IMR-90 (cell line): ENCODE measurements at regions not wholly inside any gene's neighbourhood (a gene's known extent, or its start where the extent isn't known, plus 50 kb on each side); places are given as distances from the start of the nearest gene placed in this dataset.

Source experiments
- ATAC-seq: fragments of 200-7000 bp; cut with Tn5 transposase; 2 replicates; pipeline ENCODE4 v1.9.1; 2020; ENCODE audit warnings: low read depth, mild to moderate bottlenecking, moderate library complexity
- BruUV-seq: library from RNA; stranded (reverse); fragments of 400-500 nt; replicated peaks from 2 replicates; lab custom pipeline; 2021; lab: Mats Ljungman, UMichigan
- CTCF ChIA-PET: fragments of 300-600 bp; formaldehyde crosslinking; extraction: SDS; loops from one replicate; lab custom pipeline; 2021; ENCODE audit warnings: antibody characterized with exemption; lab: Yijun Ruan, JAX
- POLR2A ChIA-PET: fragments of 300-600 bp; sonication (Branson Sonifier 250); formaldehyde crosslinking; loops from one replicate; lab custom pipeline; 2022; ENCODE audit warnings: antibody characterized with exemption; ENCODE audit not compliant: unreplicated experiment; lab: Charles Lee
- DNase-seq: peaks from one replicate; pipeline ENCODE4 v3.0.0; 2013
- H2AFZ ChIP-seq: replicated peaks from 2 replicates; pipeline ENCODE3; 2013; ENCODE audit warnings: low read length, mild to moderate bottlenecking; ENCODE audit not compliant: poor library complexity
- H2AK5ac ChIP-seq: 2 replicates; pipeline ENCODE4 v1.6.1; 2013; ENCODE audit warnings: low read depth, low read length, inconsistent platforms
- H2AK9ac ChIP-seq: replicated peaks from 2 replicates; pipeline ENCODE3; 2013; ENCODE audit warnings: mild to moderate bottlenecking, low read depth, low read length, moderate library complexity; ENCODE audit not compliant: poor library complexity
- H2BK120ac ChIP-seq: 2 replicates; pipeline ENCODE4 v1.6.1; 2013; ENCODE audit warnings: low read depth, low read length, inconsistent platforms
- H2BK15ac ChIP-seq: 3 replicates; pipeline ENCODE4 v1.6.1; 2013; ENCODE audit warnings: low read depth, low read length, inconsistent platforms
- H2BK20ac ChIP-seq: 2 replicates; pipeline ENCODE4 v1.6.1; 2013; ENCODE audit warnings: low read depth, mild to moderate bottlenecking, inconsistent platforms, low read length, moderate library complexity
- H2BK5ac ChIP-seq: 2 replicates; pipeline ENCODE4 v1.6.1; 2013; ENCODE audit warnings: mild to moderate bottlenecking, low read depth, low read length, inconsistent platforms; ENCODE audit not compliant: poor library complexity, severe bottlenecking
- H3K14ac ChIP-seq: replicated peaks from 2 replicates; pipeline ENCODE4 v1.6.1; 2013; ENCODE audit warnings: low read depth, low read length, inconsistent platforms
- H3K18ac ChIP-seq: 2 replicates; pipeline ENCODE4 v1.6.1; 2013; ENCODE audit warnings: low read depth, low read length, control low read depth
- H3K23ac ChIP-seq: 2 replicates; pipeline ENCODE4 v1.6.1; 2013; ENCODE audit warnings: low read depth, low read length, inconsistent platforms
- H3K27ac ChIP-seq: 2 replicates; pipeline ENCODE4 v1.5.1; 2013; ENCODE audit warnings: mild to moderate bottlenecking, control low read depth, low read length; ENCODE audit not compliant: insufficient read depth
- H3K27me3 ChIP-seq: 2 replicates; pipeline ENCODE4 v1.6.1; 2013; ENCODE audit warnings: low read length; ENCODE audit not compliant: control insufficient read depth, insufficient read depth
- H3K36me3 ChIP-seq: 2 replicates; pipeline ENCODE4 v1.6.1; 2013; ENCODE audit warnings: low read length, mixed read lengths; ENCODE audit not compliant: control insufficient read depth, insufficient read depth
- H3K4ac ChIP-seq: 2 replicates; pipeline ENCODE4 v1.6.1; 2013; ENCODE audit warnings: low read depth, low read length, inconsistent platforms
- H3K4me1 ChIP-seq: 2 replicates; pipeline ENCODE4 v1.6.1; 2013; ENCODE audit warnings: low read length, mixed read lengths; ENCODE audit not compliant: control insufficient read depth, insufficient read depth
- H3K4me2 ChIP-seq: 2 replicates; pipeline ENCODE4 v1.6.1; 2013; ENCODE audit warnings: low read depth, mild to moderate bottlenecking, control low read depth, low read length, moderate library complexity
- H3K4me3 ChIP-seq: 2 replicates; pipeline ENCODE4 v1.5.1; 2013; ENCODE audit warnings: low read depth, mild to moderate bottlenecking, control low read depth, low read length, moderate library complexity; ENCODE audit not compliant: insufficient read depth
- H3K56ac ChIP-seq: 2 replicates; pipeline ENCODE4 v1.6.1; 2013; ENCODE audit warnings: low read length, inconsistent platforms; ENCODE audit not compliant: insufficient read depth; ENCODE audit errors: extremely low read depth
- H3K79me1 ChIP-seq, 2 experiments: 2 replicates each; pipeline ENCODE4 v1.6.1; 2013; ENCODE audit warnings: low read length in 2 of 2, inconsistent platforms in 1 of 2, low read depth in 1 of 2
- H3K9ac ChIP-seq: 2 replicates; pipeline ENCODE4 v1.6.1; 2013; ENCODE audit warnings: low read depth, low read length, control low read depth
- H3K9me1 ChIP-seq: 2 replicates; pipeline ENCODE4 v1.6.1; 2013; ENCODE audit warnings: low read length, inconsistent platforms; ENCODE audit not compliant: insufficient read depth
- H3K9me3 ChIP-seq: 2 replicates; pipeline ENCODE4 v1.6.1; 2013; ENCODE audit warnings: low read length; ENCODE audit not compliant: control insufficient read depth, insufficient read depth
- H4K20me1 ChIP-seq: 2 replicates; pipeline ENCODE4 v1.6.1; 2013; ENCODE audit warnings: low read length, inconsistent platforms; ENCODE audit not compliant: insufficient read depth
- H4K5ac ChIP-seq: 2 replicates; pipeline ENCODE4 v1.6.1; 2013; ENCODE audit warnings: mild to moderate bottlenecking, low read depth, low read length, control low read depth
- H4K8ac ChIP-seq, 2 experiments: 2 replicates each; pipeline ENCODE4 v1.6.1; 2013; ENCODE audit warnings: low read depth in 2 of 2, low read length in 2 of 2, control low read depth in 1 of 2, inconsistent platforms in 1 of 2
- H4K91ac ChIP-seq: 2 replicates; pipeline ENCODE4 v1.6.1; 2013; ENCODE audit warnings: low read depth, low read length, inconsistent platforms; ENCODE audit not compliant: insufficient read depth
- CHD1 ChIP-seq: IDR thresholded peaks from 2 replicates; pipeline ENCODE4 v1.6.1; 2012; ENCODE audit warnings: low read depth, low read length, improper control_type of control experiment
- ELK1 ChIP-seq: fragments of 150-350 bp; IDR thresholded peaks from 2 replicates; pipeline ENCODE4 v1.6.1; 2016; ENCODE audit warnings: low read depth, mild to moderate bottlenecking, low read length, moderate library complexity, borderline replicate concordance
- MAFK ChIP-seq: IDR thresholded peaks from 2 replicates; pipeline ENCODE4 v1.6.1; 2012; ENCODE audit warnings: low read depth, low read length, improper control_type of control experiment
- MXI1 ChIP-seq: IDR thresholded peaks from 2 replicates; pipeline ENCODE4 v1.6.1; 2012; ENCODE audit warnings: low read depth, mild to moderate bottlenecking, low read length, moderate library complexity, borderline replicate concordance
- NFE2L2 ChIP-seq: fragments of 150-350 bp; IDR thresholded peaks from 2 replicates; pipeline ENCODE4 v1.6.1; 2016; ENCODE audit warnings: low read depth, mild to moderate bottlenecking, low read length
- POLR2A ChIP-seq: IDR thresholded peaks from 2 replicates; pipeline ENCODE4 v1.6.1; 2012; ENCODE audit warnings: mild to moderate bottlenecking, low read depth, low read length
- RAD21 ChIP-seq: IDR thresholded peaks from 2 replicates; pipeline ENCODE4 v1.6.1; 2012; ENCODE audit warnings: low read length, improper control_type of control experiment
- RCOR1 ChIP-seq: IDR thresholded peaks from 2 replicates; pipeline ENCODE4 v1.6.1; 2012; ENCODE audit warnings: mild to moderate bottlenecking, low read length, improper control_type of control experiment; ENCODE audit not compliant: insufficient replicate concordance
- USF2 ChIP-seq: fragments of 150-350 bp; IDR thresholded peaks from 2 replicates; pipeline ENCODE4 v1.6.1; 2017; ENCODE audit warnings: mild to moderate bottlenecking, antibody characterized with exemption, low read length, low read depth
- WGBS, 2 experiments: methylation state at CpG; one replicate each; pipeline versions ENCODE4 v1.1.5 to v1.1.7; 2013; ENCODE audit warnings: missing lambda C conversion rate in 2 of 2; ENCODE audit not compliant: insufficient read length in 1 of 2; ENCODE audit errors: extremely low coverage in 2 of 2; 5-methylcytosine and 5-hydroxymethylcytosine counted together
- dilution Hi-C: fragments of 300-500 bp; cut with HindIII; formaldehyde crosslinking; loops from one replicate; pipeline ENCODE4 v1.14.3; 2018; ENCODE audit warnings: low sequenced_read_pairs; ENCODE audit not compliant: unreplicated experiment
- in situ Hi-C: fragments of 300-500 bp; cut with MboI; formaldehyde crosslinking; loops from 3 replicates; pipeline ENCODE4 v1.14.3; 2019; ENCODE audit warnings: low sequenced_read_pairs, inconsistent platforms, mixed read lengths
- intact Hi-C: fragments of 100-400 bp; cut with micrococcal nuclease; formaldehyde crosslinking; loops from 2 replicates; pipeline ENCODE4 v1.10.0; 2022

- Histone ChIP-seq H2AFZ (no peak overlapping the region), H2BK20ac (no peak overlapping the region), H3K18ac (no peak overlapping the region), H3K27me3 (no peaks in the 10 kb centered on the region), H2BK120ac (no peak overlapping the region), H3K4me2 (no peak overlapping the region), H3K4me1 (no peaks in the 10 kb centered on the region), H3K23ac (no peak overlapping the region), H2AK5ac (no peak overlapping the region), H4K5ac (no peak overlapping the region), H2BK5ac (no peak overlapping the region), H2BK15ac (no peak overlapping the region), H3K56ac (no peak overlapping the region), H3K27ac (no peak overlapping the region), H3K9me1 (no peaks in the 10 kb centered on the region), H4K8ac (no peak overlapping the region), H3K36me3 (no peaks in the 10 kb centered on the region), H4K20me1 (no peaks in the 10 kb centered on the region), H4K91ac (no peak overlapping the region), H3K14ac (no peak overlapping the region), H3K4me3 (no peak overlapping the region), H3K9ac (no peak overlapping the region), H2AK9ac (no peak overlapping the region), H3K9me3 (no peaks in the 10 kb centered on the region), H3K79me1 (no peaks in the 10 kb centered on the region), H3K4ac (no peak overlapping the region)
- in situ Hi-C loops = no loop called here
- intact Hi-C loops = no loop called here
- CTCF ChIA-PET = no interaction called here
- POLR2A ChIA-PET = no interaction called here
- dilution Hi-C loops = no loop called here
- no peak for ATAC-seq
- no peak for DNase-seq
- no TSS peak for BruUV-seq
- WGBS, 2 experiments = 33% methylated on average over 1 of the region's 3 CpGs; no CpG with 5 or more reads in 1 of the 2 experiments
- TF ChIP-seq MXI1 (no peak), USF2 (no peak), ELK1 (no peak), POLR2A (no peak), NFE2L2 (no peak), RAD21 (no peak), CHD1 (no peak), MAFK (no peak), RCOR1 (no peak)
These were observed 1111.2 kb upstream of the ADGRL3 start for GRCh38 chr4:60088807-60089486.
